ENCODE measurements at regions not wholly inside any gene's neighbourhood (a gene's known extent, or its start where the extent isn't known, plus 50 kb on each side); places are given as distances from the start of the nearest gene placed in this dataset.

DNA sequence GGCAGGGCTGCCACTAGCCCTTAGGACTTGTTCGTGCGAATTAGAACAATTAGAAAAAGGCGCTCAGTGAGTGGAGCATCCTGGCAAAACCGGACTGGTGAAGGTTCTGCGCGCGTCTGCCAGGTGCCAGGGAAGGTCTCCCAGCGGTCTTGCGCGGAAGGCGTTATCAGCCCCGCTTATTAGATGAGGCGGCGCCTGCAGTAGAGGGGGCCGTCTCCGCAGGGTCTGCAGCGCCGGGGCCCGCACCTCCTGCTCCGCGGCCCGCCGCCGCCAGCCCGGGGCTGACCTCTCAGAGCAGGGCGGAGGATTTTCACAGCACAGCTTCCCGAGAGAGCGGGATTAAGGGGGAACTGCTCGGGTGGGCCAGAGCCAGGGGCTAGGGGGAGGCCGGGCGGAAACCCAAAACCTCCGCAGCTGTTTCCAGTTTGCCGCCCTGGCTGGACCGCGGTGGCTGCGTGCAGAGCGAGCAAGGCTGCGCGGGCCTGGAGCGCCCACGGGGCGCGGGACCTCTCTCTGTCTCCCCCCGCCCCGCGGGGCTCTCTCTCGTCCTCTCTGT lies 155.2 kb downstream of the FOXD2 start:
- TF ChIP-seq, protein P1, sequence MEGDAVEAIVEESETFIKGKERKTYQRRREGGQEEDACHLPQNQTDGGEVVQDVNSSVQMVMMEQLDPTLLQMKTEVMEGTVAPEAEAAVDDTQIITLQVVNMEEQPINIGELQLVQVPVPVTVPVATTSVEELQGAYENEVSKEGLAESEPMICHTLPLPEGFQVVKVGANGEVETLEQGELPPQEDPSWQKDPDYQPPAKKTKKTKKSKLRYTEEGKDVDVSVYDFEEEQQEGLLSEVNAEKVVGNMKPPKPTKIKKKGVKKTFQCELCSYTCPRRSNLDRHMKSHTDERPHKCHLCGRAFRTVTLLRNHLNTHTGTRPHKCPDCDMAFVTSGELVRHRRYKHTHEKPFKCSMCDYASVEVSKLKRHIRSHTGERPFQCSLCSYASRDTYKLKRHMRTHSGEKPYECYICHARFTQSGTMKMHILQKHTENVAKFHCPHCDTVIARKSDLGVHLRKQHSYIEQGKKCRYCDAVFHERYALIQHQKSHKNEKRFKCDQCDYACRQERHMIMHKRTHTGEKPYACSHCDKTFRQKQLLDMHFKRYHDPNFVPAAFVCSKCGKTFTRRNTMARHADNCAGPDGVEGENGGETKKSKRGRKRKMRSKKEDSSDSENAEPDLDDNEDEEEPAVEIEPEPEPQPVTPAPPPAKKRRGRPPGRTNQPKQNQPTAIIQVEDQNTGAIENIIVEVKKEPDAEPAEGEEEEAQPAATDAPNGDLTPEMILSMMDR (conservative IDR thresholded peaks at IDR 0.05) = no peak
- no peak for TF ChIP-seq EZH2 (IDR thresholded peaks at IDR 0.05; ENCODE audit: low read depth)
